Stimulated activated CD4-positive, alpha-beta T cell treated with anti-CD3 and anti-CD28 coated beads, Interleukin-1b, Interleukin-23, amount 100 ng/mL, for 48 hours (primary cell): ENCODE measurements at regions not wholly inside any gene's neighbourhood (a gene's known extent, or its start where the extent isn't known, plus 50 kb on each side); places are given as distances from the start of the nearest gene placed in this dataset.

Source experiments
- DNase-seq: peaks from one replicate; pipeline ENCODE4 v3.0.0-alpha.2; 2020

DNA sequence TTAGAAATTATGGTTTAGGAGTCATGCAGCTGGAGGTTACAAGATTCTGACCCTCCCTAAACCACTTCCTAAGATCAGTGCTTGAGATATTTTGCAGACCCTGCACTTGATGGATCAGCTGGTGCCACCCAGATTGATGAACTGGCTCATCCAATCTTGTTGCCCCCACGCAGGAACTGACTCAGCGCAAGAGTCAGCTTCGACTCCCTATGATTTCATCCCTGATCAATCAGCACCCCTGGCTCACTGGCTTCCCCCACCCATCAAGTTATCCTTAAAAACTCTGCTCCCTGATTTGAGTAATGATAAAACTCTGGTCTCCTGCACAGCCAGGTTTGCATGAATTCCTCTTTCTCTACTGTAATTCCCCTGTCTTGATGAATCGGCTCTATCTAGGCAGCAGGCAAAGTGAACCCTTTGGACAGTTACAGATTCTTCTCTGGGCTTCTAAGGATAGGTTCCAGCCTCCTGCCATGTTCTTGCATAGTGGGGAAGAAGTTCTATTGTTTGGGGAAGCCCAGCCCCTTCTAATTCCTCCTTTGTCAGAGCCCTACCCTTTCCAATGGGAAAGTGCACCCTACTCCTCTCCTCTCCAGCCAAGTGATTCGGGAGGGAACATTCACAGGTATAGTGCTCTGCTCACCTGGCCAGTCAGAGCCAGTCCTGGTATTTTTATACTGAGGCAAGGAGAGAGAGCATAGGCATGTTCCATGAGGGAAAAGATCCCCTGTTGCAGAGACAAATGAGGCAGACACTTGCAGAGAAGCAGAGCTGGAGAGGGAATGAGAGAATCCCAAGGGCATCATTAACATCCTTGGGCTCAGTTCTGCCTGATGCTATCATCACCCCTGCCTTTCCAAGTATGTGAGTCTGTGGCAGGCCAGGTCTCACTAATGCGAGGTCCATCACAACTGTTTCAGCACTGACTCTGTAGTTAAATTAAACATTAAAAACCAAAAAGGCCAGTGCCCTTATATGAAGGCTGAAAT lies 224.4 kb upstream of the GALNT17 start:
- no peak for DNase-seq

DNA sequence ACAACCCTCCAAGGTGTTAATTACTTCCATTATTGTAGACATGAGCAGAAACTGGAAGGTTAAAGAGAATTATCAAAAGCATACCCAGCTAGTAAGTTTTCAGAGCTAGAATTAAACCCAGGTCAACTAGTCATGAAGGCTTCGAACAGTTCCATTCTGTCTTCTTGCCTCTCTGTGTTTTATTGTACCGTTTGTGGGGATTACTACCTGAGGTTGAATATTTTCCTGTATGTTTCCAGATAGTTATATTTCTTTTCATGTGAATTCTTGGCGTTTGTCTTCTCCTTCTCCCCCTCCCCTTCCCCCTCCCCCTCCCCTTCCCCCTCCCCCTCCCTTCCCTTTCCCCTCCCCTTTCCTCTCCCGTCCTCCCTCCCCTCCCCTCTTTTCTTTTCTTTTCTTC lies 218.0 kb upstream of the GALNT17 start:
- no peak for DNase-seq

DNA sequence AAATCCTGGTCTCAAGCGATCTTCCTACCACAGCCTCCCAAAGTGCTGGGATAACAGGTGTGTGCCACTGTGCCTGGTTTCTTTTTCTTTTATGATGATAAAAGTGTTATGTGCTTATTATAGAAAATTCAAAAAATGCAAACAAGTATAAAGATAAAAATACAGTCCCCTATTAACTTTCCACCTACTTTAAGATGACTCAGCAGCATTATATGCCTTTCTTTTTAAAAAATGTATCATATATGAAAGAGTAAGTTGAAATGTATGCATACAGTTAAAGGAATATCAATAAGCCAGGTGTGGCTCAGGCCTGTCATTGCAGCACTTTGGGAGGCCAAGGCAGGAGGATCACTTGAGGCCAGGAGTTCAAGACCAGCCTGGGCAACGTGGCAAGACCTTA lies 216.9 kb upstream of the GALNT17 start:
- DNase-seq, result no peak

DNA sequence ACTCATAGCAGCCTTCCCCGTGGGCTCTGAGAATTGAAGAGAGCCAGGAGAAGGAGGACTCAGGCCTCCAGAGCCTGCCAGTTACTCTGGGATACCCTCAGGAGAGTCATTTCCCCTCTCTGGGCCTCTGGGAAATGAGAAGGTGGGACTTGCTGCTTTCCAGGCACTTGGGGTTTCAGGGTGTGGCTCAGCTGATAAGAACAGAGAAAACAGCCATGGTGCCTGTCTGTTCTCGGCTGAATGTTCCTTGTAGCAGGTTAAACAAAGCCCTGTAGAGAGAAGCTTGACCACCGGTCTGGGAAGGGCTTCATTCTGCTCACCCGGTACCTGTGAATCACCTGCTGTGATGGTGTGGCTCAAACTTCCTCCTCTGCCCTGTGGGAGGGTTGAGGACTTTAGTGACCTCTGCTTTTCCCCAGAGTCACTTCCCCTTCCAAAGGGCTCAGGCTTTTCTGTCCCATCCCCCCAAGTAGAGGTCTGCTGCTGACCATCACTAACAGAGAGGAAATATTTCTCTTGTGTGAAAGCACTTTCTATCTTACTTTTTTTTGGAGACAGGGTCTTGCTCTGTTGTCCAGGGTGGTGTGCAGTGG lies 212.4 kb upstream of the GALNT17 start:
- no peak for DNase-seq

DNA sequence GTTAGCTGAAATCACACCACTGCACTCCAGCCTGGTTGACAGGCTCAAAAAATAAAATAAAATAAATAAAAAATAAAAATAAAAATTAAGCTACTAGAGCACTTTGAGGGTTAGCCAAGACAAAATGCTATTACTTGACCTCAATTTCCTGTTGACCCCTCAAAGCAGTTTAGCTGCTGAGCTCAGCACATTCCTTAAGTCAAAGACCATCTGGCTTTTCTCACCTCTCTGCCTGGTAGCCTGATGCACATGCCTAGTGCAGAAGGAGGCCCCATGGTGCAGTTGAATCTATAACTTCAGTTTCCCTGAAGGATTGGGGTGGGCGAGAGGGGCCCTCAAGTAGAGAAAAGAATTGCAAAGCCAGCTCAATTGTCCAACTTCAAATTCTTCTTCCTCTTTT lies 211.1 kb upstream of the GALNT17 start:
- DNase-seq, result no peak

DNA sequence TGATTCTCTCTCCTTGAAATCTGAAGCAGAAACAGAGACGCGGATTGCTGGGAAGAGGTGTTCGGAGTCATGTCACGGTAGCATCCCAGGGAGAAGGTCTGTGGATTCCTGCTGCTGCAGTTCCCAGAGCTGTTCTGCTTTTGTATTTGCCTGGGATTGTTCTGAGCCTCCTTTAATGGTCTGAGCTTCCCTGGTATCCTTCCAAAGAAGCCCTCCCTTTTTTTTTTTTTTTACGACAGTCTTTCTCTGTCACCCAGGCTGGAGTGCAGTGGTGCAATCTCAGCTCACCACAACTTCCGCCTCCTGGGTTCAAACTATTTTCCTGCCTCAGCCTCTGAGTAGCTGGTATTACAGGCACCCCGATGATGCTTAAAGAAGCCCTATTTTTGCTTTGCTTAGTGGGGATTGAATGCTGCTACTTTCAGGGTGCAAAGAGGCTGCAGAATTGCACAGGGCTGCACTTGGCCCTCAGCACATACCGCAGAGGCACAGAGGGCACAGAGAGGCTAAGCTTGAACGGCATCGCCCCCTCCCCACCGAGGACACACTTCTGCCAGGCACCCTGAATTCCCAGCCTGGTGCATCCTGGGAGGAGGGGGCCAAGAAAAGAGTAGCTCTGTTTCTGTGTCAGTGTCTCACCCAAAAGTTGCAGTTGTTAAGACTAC lies 208.6 kb upstream of the GALNT17 start:
- no peak for DNase-seq

DNA sequence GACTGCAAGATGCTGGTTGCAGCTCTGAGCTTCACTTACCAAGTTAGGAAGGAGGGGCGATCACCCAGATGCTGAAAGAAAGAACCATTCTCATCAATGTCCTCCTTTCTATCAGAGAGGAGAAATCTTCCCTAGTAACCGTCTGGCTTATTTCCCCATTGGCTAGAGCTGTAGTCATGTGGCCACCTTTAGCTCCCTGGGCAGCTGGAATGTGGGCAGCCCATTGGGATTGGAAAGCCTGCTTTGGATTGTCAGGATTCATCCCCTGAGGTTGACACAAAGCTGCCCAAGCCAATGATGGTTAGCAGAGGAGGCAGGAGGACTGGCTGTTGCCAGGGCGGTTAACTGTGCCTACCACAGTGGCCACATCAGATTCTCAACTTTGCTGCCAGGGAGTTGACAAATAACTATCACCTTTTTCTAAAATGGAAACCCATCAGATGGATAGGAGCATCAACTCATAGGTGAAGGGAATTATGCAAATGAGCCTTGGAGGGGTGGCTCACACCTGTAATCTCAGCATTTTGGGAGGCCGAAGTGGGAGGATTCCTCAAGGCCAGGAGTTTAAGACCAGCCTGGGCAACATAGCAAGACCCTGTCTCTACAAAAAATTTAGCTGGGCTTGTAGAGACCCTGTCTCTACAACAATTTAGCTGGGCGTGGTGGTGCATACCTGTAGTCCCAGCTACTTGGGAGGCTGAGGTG lies 206.4 kb upstream of the GALNT17 start:
- no peak for DNase-seq

DNA sequence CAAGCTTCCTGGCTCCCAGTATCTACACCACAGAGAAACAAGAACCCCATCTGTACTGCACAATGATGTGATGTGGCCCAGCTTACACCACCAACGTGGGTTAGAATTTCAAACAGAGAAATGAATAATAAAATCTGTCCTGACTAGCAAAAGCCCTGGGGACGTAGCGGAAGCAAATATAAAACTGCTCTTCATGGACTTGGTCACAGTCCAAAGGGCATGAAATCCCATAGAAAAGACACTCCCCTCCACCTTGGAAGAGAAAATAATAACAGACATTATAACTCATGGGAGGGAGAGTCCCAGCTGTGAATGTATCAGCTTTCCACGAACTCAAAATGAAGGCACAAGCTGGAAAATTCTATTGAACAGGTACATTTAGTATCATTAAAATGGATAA lies 205.3 kb upstream of the GALNT17 start:
- no peak for DNase-seq

DNA sequence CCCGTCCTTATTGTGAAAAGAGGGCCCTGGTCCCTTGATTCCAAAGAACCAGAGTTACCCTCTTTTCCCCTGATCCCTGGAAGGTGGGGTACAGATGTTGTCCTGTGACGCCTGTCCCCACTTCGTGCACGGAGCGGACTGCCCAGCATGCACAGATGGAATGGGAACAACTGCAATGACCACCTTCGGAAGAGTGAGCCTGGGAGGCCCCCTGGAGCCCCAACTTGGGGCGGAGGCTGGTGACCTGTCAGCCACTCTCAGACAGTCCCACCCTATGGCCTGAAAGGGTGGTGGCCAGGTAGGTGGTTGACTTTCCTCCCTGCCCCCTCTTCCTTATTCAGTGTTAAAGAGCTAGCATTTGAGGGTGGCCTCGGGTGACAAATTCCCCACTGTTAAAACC lies 196.6 kb upstream of the GALNT17 start:
- no peak for DNase-seq

DNA sequence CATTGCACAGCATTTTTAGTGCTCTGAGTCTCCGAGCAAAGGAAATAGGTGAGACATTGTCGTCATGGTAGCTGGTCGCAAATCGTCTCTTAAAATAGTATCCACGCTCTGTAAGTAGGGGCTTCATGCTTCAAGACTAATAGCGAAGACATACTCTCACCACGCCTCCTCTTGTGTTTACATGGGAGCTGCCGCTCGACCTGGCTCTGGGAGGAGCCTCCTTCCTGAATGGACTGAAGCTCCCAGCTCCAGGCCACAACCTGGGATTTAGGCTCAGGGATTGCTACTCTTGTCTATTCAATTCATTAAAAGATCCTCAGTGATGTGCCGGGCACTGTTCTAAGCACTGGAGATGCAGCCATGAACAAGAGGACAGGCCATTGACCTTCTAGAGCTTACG lies 196.1 kb upstream of the GALNT17 start:
- DNase-seq, result no peak

DNA sequence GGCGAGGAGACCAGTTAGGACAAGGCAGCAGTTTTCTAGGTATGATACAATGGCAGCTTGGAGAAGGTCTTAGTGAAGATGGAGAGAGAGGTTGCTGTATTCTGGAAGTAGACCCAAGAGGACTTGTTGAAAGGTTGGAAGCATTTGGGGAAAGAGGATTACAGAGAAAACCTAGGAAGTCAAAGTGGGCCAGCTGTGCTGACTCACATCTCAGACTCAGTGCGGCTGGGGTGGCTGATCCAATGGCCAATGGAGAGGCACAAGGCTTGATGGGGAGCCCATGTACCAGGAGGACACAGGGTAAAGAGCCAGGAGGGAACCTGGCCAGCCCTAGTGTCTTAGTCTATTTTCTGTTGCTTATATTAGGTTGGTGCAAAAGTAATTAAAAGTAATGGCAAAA lies 194.5 kb upstream of the GALNT17 start:
- no peak for DNase-seq

DNA sequence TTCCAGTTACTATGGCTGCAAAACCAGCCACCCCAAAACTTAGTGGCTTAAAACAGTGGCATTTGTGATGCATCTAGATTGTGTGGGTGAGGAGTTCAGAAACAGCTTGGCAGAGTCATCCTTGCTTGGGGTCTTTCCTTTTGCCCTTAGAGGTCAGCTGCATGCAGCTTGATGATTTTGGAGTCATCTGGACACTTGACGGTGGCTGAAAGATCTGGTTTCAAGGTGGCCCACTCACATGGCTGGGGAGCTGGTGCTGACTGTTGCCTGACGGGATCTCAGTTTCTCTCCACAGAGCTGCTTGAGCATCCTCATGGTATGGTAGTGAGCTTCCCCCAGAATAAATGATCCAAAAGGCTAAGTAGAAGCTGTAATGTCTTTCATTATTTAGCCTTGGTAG lies 191.3 kb upstream of the GALNT17 start:
- DNase-seq, result no peak

DNA sequence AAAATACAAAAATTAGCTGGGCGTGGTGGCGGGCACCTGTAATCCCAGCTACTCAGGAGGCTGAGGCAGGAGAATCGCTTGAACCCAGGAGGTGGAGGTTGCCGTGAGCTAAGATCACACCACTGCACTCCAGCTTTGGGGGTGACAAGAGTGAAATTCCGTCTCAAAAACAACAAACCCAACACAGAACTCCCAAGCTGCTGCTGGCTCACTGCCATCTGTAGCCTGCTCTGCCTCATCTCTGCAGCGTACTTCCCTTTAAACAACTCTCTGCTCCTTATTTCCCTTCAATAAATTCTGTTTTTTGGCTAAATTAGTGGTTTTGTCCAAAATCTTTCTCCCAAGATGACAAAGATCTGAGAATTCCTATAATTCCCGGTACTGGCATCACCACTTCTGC lies 189.2 kb upstream of the GALNT17 start:
- DNase-seq, result no peak

DNA sequence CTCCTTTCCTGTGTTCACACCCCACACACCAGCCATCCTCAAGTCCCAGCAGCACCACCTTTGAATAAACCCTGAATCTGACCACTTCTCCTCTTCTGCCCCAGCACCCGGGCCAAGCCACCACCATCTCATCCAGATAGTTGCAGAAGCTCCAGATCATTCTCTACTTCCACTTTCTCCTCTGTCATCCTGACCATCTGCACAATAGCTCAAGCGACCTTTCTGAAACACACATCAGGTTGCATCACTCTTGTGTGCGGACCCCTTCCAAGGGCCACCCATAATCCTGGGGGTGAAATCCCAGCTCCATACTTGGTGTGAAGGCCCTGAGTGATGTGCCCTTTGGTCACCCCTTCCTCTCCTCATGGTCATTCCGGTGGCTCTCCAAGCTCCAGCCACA lies 187.4 kb upstream of the GALNT17 start:
- DNase-seq, result no peak

DNA sequence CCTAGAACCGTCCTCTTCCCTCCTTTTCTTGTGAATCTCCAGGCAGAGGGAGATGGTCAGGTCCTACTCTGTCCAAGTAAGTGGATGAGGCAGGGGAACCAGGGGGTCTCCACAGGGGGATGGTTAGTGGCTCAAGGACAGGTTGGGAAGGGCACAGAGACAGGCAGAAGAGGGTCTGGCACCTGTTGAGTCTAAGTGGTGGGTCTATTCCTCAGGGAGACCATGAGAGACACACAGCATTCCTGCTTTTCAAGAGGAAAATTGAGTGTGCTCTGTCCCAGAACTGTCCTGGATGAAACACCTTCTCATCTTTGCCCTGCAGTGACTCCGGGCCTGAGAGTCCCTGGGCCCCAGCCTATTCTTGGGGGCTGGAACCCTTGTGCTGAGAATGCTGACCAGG lies 184.8 kb upstream of the GALNT17 start:
- no peak for DNase-seq

DNA sequence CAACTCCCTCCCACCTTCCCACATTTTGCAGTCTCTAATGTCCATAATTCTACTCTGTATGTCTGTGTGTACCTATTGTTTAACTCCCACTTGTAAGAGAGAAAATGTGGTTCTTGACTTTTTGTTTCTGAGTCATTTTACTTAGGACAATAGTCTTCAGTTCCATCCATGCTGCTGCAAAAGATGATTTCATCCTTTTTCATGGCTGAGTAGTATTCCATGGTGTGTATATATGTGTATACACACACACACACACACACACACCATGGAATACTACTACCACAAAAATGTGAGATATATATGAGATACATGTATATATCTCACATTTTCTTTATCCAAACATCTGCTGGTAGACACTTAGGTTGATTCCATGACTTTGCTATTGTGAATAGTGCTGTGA lies 182.1 kb upstream of the GALNT17 start:
- DNase-seq, result no peak

DNA sequence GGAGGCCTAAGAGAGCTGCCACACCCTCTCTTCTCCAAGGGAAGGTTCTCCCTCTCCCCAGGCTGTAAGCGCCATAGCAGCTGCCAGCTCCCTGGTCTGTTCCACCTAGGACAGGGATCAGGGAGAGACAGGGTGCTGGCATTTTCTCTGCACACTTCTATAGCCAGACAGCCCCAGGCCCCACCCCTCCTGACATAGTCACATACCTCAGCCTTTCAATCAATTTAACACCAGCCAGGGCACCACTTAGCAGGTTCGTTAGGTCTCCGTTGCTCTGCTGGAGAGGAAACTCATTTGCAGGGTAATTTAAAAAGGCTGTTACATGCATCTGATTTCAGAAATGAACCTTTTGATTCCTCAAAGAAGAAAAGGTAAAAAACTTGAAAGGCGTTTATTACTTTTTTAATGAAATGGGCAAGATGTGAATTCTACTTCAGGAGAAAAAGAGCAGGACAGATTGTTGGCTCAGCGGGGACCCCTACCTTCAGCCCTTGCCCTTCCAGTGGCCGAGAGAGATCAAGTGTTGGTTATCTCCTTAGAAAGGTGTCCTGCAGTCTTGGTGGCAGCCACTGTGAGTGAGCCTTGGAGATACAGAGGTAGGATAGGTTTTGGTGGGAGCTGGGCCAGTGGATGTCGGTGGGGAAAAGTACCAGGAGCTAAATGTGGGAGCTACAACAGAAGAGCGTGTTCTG lies 180.5 kb upstream of the GALNT17 start:
- no peak for DNase-seq

DNA sequence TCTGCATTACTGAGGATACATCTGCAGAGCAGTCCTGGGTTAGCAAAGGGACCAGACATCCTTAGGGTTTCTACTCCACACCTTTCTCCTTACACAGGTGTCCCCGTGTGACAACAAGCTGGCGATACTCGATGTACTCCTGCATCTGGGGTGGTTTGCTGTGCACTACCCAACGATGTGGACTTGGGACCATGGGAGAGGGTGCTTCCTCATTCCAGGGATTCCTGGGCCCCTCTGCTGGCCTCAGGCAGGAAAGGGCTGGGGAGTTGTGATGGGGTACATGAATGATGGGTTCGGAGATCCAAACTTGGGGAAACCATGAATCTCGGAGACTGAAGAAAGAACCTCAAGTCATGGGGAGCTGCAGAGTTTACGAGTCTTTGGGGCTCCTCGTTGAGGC lies 179.6 kb upstream of the GALNT17 start:
- DNase-seq, result no peak

DNA sequence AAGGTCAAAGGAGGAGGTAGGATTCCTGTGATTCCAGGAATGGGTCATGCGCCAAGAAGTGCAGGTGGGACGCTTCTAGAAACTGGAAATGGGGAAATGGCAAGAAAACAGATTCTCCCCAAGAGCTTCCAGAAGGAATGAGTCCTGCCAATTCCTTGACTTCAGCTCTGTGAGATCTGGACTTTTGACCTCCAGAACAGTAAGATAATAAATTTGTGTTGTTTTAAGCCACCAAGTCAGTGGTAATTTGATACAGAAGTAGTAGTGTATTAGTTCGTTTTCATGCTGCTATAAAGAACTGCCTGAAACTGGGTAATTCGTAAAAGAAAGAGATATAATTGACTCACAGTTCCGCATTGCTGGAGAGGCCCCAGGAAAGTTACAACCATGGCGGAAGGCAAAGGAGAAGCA lies 178.6 kb upstream of the GALNT17 start:
- no peak for DNase-seq

DNA sequence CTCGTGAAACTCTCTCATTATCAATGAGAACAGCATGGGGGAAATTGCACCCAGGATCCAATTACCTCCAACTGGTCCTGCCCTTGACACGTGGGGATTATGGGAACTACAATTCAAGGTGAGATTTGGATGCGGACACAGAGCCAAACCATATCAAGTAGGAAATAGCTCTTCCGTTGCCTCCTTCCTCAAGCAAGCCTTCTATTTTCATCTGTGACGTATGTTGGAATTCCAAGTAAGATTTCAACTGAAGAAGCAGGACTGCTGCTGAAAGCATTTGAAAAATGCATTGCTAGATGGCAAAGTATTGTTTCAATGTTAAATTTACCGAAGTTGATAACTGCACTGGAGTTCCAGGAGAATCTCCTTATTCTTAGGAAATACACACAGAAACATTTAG lies 178.1 kb upstream of the GALNT17 start:
- no peak for DNase-seq

DNA sequence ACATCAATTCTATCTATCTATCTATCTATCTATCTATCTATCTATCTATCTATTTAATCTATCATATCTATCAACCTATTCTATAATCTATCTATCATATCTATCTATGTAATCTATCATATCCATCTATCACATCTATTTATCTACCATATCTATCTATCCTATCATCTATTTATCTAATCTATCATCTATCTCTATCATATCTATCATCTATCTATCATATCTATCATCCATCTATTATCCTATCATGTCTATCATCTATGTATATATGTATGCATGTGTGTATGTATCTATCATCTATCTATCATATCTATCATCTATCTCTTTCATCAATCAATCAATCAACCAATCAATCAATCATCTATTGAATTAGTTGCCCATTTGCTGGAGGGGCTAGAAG lies 159.3 kb upstream of the GALNT17 start:
- DNase-seq, result no peak

DNA sequence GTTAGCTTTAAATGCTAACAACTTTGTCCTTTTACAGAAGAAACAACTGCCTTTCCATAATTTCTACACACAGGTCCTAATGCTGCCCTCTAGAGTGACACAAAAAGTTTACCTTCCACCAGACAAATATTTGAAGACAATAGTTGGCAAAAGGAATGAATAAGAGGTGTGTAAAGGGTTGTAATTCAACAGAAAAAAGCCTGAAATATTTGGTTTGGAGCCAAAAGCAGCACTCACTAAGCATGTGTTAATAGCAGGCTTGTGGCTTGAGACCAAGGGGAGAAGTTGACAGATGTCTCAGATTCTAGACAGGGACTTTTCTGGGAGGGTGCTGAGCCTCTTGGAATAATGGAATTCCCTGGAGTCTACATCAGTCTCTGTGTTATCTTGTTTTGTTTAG lies 156.2 kb upstream of the GALNT17 start:
- no peak for DNase-seq

DNA sequence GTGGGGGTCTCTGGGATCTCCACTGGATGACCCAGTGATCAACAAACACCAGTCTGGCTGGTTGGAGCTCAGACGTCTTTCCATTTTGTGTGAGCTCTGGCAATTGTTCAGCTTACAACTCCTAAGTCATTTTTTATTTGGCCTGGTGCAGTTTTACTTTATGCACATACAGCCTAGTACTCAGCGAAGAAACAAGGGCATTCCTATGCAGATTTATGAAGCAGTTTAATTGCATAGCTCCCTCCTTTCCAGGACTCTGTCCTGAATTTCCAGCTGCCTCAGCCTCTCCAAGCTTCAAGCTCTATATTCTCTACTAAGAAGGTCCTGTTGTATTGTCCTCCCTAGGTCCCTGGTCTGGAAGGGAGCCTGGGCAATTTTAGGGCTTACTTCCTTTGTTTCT lies 145.6 kb upstream of the GALNT17 start:
- no peak for DNase-seq
